Ecto neural progenitor cell (in vitro differentiated cells): ENCODE measurements at regions not wholly inside any gene's neighbourhood (a gene's known extent, or its start where the extent isn't known, plus 50 kb on each side); places are given as distances from the start of the nearest gene placed in this dataset.

Source experiments
- DNase-seq: peaks from one replicate; pipeline ENCODE4 v3.0.0-alpha.2; 2018; ENCODE audit warnings: low spot score

- DNase-seq = no peak
These were observed 150.5 kb upstream of the RUNX3 start for GRCh38 chr1:25080294-25081209.

DNA sequence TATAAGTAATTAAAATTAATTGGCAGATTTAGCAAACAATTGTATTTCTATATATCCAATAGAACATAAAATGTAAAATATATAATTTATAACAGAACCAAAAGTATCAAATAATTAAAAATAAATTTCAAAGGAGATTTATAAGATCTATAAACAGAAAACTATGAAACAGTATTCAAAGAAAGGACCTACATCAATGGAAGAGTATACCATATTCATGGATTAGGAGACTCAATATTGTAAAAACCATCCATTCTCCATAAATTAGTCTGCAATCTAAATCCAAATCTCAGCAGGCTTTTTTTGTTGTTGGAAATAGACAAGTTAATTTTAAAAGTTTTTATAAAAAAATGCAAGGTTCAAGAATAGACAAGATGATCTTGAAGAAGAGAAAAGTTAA, 149.0 kb upstream of the RUNX3 start:
- DNase-seq = no peak

- no peak for DNase-seq
These were observed 144.5 kb upstream of the RUNX3 start for GRCh38 chr1:25074351-25075227.

DNA sequence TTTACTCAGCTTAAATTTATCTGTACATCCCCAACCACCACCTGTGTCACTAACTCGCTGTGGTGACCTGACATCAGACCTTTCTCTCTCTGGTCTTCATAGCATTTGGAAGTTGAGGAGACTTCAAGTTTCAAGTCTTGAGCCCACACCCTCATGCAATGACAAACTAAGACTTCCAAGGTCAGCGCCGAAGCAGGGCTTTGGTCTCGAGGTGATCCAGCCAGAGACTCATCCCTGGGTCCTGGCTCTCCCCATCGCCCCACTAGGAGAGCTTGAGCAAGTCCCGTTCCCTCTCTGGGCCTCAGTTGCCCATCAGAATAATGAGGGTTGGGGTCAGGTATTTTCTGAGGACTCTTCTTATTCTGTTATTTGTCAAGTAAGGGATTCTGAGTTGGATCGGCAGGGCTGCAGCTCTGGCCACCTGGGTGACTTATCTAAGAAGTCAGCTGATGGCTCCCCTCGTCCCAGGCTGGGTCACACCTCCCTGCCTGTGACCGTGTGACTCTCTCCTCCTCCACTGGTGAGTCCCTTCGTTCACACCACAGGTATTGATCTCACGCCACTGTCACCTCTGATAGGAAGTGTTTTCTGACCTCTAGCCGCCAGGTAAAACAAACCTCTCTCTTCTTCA, 143.7 kb upstream of the RUNX3 start:
- DNase-seq = no peak

DNA sequence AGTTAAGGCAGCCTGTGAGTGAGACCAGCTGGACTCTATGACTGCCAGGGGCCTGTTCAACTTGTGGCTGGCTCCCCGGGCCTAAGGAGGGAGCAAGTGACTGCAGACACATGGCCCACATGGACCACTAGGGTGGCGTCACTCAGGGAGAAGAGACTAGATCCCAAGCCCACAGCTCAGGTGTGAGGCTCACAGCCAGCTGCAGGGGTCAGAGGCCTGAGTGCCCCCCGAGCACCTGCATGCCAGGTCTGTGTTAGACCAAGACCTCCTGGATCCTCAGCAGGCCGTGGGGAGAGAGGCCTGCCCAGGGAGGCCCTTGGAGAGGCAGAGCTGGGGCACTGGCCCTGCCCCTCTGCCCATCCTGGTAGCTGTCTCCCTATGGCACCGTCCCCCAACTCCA, 142.4 kb upstream of the RUNX3 start:
- DNase-seq = no peak

- DNase-seq = no peak
These were observed 138.8 kb upstream of the RUNX3 start for GRCh38 chr1:25068829-25069228.

DNA sequence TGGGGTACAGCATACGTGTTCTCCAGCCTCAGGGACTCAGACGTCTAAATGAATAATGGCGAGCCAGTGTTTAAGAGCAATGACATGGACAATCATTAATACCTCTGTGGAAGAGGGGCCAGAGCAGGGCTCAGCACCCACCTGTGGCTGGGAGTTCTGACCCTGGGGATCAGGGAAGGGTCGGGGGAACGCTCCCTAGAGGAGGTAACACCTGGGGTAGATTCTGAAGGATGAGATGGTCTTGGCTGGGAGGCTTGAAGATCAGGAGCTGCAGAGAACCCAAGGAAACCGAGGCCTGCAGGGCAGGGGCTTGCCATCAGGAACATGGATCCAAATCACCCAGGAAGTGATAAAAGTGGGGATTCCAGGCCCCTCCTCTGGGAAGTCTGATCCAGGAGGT, 138.2 kb upstream of the RUNX3 start:
- no peak for DNase-seq

DNA sequence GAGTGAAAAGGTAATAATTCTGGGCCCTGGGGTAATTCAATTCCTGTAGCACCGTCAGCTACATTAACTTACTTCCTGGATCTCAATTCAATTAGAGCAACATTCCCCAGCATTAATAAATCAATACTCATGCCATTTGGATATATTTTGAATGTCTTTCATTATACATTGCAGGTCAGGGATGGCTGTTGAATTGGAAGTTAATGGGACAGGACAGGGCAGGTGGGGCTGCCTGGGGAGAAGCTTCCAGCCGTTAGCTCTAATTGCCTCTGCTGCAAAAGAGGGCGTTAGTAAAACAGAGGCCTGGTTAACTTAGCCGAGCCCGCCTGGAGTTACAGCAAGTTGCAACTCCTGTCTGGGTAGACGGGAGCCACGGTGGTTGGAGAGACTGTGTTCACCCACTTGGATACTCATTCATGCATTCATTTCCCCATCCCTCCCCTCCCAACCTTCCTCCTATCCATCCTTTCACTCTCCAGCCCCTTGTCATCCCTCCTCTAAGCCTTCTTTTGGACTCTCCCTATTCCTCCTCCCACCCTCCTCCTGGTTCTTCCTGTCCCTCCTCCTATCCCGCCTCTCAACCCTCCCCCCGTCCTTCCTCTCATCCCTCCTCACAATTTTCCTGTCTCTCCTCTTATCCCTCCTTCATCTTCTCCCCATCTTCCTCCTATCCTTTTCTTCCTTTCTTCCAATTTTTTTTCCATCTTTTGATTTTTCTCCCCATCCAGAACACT, 137.6 kb upstream of the RUNX3 start:
- DNase-seq = no peak

DNA sequence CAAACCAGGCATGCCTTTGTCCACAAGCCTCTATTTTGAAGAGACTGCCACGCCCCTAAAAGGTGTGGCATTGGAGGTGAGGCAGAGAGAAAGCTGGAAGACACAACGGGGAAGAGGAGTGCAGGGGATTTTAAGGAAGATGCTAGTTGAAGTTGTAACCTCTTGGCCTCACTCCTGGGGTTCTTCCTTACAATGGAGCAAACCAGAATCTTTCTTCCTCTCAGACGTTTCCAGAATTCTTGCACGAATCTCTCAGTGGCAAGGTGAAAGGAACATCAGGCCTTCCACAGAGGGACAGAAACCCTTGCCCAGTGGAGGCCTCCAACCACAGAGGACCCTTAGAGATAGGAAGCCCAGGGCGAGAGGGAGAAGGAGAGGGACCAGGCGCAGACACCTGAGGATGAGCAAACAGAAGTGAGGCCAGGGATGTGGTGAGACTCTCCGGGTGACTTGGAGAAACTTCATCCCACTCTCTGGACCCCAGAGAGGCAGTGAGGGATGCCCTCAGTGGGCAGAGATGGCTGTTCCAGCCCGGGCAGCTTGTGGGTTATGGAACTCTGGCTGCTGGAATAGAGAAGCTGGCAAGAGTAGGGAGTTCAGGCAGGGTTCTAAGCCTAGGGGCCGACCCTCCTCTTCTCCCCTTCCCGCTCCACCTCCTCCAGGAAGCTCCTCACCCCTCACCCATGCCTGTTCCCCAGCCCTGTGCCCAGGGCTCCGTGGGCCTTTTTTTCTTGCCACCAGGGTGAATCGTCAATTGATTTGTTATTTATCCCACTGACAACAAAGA, 136.8 kb upstream of the RUNX3 start:
- no peak for DNase-seq

GRCh38 chr1:25066256-25066655, 136.2 kb upstream of the RUNX3 start:
- no peak for DNase-seq

DNA sequence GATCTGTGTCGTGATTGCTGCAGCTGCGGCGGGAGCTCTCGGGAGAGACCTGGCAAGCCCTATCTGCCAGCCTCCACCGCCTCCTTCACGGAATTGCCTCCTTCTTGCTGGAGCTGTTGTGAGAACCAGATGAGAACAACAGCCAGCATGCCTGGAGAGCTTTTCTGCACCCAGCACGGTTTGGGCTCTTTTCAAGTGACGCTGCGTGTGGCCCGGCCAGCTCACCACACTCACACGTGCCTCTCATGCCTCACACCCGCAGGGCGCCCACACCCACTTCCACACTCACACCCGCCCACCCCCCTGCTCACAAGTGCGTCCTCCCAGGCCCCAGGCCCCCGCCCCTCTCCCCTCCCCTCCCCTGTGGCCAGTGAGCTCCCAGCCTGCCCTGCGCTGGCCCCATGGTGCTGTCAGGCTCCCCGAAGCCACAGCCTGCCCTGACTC, 135.7 kb upstream of the RUNX3 start:
- DNase-seq = no peak

DNA sequence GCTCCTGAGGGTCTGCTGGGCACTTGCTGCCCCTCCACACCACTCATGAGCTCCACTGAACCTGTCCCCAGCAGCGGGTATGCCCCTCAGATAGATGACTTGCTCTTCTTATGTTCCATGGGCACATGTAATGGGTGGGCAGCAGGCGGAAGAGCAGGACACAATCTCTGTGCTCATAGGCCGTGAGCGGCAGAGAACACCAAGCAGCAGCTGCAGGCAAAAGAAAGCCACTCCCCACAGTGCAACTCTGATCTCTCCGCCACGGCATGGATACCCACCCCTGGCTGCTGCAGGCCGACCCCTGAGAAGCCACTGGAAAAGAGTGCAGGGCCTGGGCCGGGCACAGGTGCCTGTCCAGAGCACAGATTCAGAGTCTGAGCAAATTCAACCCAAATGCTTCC, 135.2 kb upstream of the RUNX3 start:
- DNase-seq = no peak

DNA sequence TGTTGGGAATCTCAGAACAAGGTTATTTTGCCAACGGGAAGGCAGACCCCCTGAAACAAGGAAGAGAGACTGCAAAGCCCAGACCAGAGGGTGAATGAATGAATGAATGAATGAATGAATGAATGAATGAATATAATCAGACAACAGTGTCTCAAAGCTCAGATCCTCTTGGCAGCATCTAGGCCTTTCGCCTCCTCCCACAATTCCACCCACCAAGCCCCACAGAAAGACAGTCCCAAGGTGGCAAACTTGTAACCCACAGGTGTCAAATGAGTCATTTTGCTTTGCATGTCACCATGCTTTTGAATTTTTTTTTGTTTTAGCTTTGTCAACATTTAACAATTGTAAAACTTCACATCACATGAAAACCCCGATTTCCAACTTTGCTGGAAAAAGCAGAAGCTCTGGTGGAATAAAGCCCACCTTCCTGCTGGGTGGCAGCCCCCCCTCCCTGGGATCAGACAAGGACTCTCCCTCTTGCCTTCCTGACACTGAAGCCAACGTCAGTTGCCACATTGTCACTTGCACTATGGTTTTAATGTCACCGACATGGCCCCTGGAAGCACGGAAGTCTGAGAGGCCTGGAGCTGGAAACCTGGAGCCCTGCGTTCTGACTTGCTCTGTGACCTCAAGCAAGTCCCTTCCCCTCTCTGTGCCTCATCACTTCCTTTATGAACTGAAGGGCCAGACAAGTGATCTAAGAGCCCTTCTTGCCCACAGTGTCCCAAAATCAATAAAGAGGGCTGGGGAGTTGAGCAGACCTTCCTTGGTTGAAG, 134.6 kb upstream of the RUNX3 start:
- DNase-seq = no peak

GRCh38 chr1:25063591-25064416, 133.7 kb upstream of the RUNX3 start:
- no peak for DNase-seq

GRCh38 chr1:25062621-25063255, 132.7 kb upstream of the RUNX3 start:
- no peak for DNase-seq

- no peak for DNase-seq
These were observed 131.4 kb upstream of the RUNX3 start for GRCh38 chr1:25061261-25061995.

- DNase-seq = no peak
These were observed 127.1 kb upstream of the RUNX3 start for GRCh38 chr1:25057188-25057587.

GRCh38 chr1:25056536-25056935, 126.5 kb upstream of the RUNX3 start:
- DNase-seq = no peak
